Panc1 (cell line): ENCODE measurements at regions not wholly inside any gene's neighbourhood (a gene's known extent, or its start where the extent isn't known, plus 50 kb on each side); places are given as distances from the start of the nearest gene placed in this dataset.

Experiments used
- ATAC-seq: fragments of 200-7000 bp; cut with Tn5 transposase; 2 replicates; pipeline ENCODE4 v1.9.1; 2020; ENCODE audit warnings: mild to moderate bottlenecking, moderate library complexity
- BruUV-seq: library from RNA; stranded (reverse); fragments of 400-500 nt; replicated peaks from 2 replicates; lab custom pipeline; 2021; lab: Mats Ljungman, UMichigan
- CTCF ChIA-PET: fragments of 300-600 bp; sonication (Branson Sonifier 250); formaldehyde crosslinking; loops from one replicate; lab custom pipeline; 2022; ENCODE audit warnings: antibody characterized with exemption; lab: Charles Lee
- POLR2A ChIA-PET: fragments of 300-600 bp; sonication (Branson Sonifier 250); formaldehyde crosslinking; loops from one replicate; lab custom pipeline; 2022; ENCODE audit warnings: antibody characterized with exemption; lab: Charles Lee
- DNase-seq: peaks from one replicate; pipeline ENCODE4 v3.0.0-alpha.2; 2010; ENCODE audit warnings: low read depth, low spot score
- H3K27ac ChIP-seq: 2 replicates; pipeline ENCODE4 v1.5.1; 2011; ENCODE audit warnings: mild to moderate bottlenecking, low read length, inconsistent platforms
- H3K27me3 ChIP-seq: fragments of 200-500 bp; sonication (Bioruptor generic); 2 replicates; pipeline ENCODE4 v1.6.0; 2014; ENCODE audit warnings: low read length, inconsistent platforms; ENCODE audit not compliant: control insufficient read depth, insufficient read depth
- H3K36me3 ChIP-seq: fragments of 200-500 bp; sonication (Bioruptor generic); 2 replicates; pipeline ENCODE4 v1.5.1; 2014; ENCODE audit warnings: inconsistent platforms, mild to moderate bottlenecking, low read length, moderate library complexity; ENCODE audit not compliant: control insufficient read depth, insufficient read depth
- H3K4me1 ChIP-seq: 2 replicates; pipeline ENCODE4 v1.5.1; 2011; ENCODE audit warnings: inconsistent platforms, mild to moderate bottlenecking, low read length, moderate library complexity; ENCODE audit not compliant: control insufficient read depth, insufficient read depth
- H3K4me3 ChIP-seq, 2 experiments: 2 replicates each; pipeline ENCODE4 v1.5.1; 2011 to 2012; ENCODE audit warnings: low read depth in 2 of 2, low read length in 2 of 2, mild to moderate bottlenecking in 2 of 2, inconsistent platforms in 1 of 2, moderate library complexity in 1 of 2
- H3K9me3 ChIP-seq: fragments of 200-500 bp; sonication (Bioruptor generic); 2 replicates; pipeline ENCODE4 v1.5.1; 2014; ENCODE audit warnings: low read depth, mild to moderate bottlenecking, inconsistent platforms, low read length, moderate library complexity; ENCODE audit not compliant: control insufficient read depth, insufficient read depth
- POLR2AphosphoS5 ChIP-seq: IDR thresholded peaks from 2 replicates; pipeline ENCODE4 v1.6.1; 2012; ENCODE audit warnings: mild to moderate bottlenecking, low read depth, low read length, moderate library complexity
- SIN3A ChIP-seq: IDR thresholded peaks from 2 replicates; pipeline ENCODE4 v1.6.1; 2012; ENCODE audit warnings: low read depth, mild to moderate bottlenecking, low read length, moderate library complexity, borderline replicate concordance; ENCODE audit not compliant: insufficient read depth
- TCF7L2 ChIP-seq: IDR thresholded peaks from 2 replicates; pipeline ENCODE4 v1.6.1; 2011; ENCODE audit warnings: mild to moderate bottlenecking, low read depth, low read length, inconsistent platforms
- in situ Hi-C: cut with HindIII; loops from 2 replicates; pipeline ENCODE4 v1.10.0; 2016; ENCODE audit warnings: low sequenced_read_pairs, low pct_unique_long_range_greater_than_20kb
- intact Hi-C: fragments of 100-400 bp; cut with micrococcal nuclease; formaldehyde crosslinking; loops from one replicate; pipeline ENCODE4 v1.10.0; 2022; ENCODE audit not compliant: unreplicated experiment
- TF ChIP-seq, protein P1 (sequence below): fragments of 450-650 bp; IDR thresholded peaks from 2 replicates; pipeline ENCODE4 v1.5.1; 2017; ENCODE audit warnings: mild to moderate bottlenecking
- TF ChIP-seq, protein P2 (sequence below), 2 experiments: IDR thresholded peaks; 2 replicates each; pipeline ENCODE4 v1.6.1; 2011 to 2012; ENCODE audit warnings: low read depth in 2 of 2, control low read depth in 1 of 2, low read length in 1 of 2, mild to moderate bottlenecking in 1 of 2, moderate library complexity in 1 of 2; ENCODE audit not compliant: insufficient read depth in 1 of 2

DNA sequence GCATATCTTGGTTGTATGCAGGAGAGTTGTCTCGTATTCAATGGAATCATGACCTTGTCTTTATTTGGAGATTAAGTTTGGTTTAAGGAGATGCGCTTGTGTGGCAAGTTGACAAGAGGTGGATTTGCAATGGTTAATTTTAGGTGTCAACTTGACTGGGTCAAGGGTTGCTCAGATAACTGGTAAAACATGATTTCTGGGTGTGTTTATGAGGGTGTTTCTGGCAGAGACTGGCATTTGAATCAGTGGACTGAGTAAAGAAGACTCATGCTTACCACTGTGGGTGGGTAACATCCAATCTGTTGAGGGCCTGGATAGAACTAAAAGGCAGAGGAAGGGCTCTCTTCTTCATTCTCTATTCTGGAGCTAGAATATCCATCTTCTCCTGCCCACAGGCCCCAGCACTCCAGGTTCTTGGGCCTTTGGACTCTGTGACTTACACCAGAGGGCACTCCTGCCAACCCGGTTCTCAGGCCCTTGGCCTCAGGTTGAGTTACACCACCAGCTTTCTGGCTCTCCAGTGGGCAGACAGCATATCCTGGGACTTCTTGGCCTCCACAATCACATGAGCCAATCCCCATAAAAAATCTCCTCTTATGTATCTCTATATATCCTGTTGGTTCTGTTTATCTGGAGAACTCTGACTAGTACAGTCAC is 141.5 kb upstream of the ARID2 start:
- CTCF ChIA-PET, result no interaction called here
- Histone ChIP-seq H3K36me3 (no peaks in the 10 kb centered on the region), H3K27me3 (peaks cover 10% of the 10 kb centered on the region), H3K4me3 (no peak overlapping the region), H3K9me3 (no peaks in the 10 kb centered on the region), H3K4me1 (no peaks in the 10 kb centered on the region), H3K27ac (no peak overlapping the region)
- POLR2A ChIA-PET, result no interaction called here
- TF ChIP-seq, protein P1, sequence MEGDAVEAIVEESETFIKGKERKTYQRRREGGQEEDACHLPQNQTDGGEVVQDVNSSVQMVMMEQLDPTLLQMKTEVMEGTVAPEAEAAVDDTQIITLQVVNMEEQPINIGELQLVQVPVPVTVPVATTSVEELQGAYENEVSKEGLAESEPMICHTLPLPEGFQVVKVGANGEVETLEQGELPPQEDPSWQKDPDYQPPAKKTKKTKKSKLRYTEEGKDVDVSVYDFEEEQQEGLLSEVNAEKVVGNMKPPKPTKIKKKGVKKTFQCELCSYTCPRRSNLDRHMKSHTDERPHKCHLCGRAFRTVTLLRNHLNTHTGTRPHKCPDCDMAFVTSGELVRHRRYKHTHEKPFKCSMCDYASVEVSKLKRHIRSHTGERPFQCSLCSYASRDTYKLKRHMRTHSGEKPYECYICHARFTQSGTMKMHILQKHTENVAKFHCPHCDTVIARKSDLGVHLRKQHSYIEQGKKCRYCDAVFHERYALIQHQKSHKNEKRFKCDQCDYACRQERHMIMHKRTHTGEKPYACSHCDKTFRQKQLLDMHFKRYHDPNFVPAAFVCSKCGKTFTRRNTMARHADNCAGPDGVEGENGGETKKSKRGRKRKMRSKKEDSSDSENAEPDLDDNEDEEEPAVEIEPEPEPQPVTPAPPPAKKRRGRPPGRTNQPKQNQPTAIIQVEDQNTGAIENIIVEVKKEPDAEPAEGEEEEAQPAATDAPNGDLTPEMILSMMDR, result no peak
- TF ChIP-seq SIN3A, result no peak
- TF ChIP-seq, protein P2, sequence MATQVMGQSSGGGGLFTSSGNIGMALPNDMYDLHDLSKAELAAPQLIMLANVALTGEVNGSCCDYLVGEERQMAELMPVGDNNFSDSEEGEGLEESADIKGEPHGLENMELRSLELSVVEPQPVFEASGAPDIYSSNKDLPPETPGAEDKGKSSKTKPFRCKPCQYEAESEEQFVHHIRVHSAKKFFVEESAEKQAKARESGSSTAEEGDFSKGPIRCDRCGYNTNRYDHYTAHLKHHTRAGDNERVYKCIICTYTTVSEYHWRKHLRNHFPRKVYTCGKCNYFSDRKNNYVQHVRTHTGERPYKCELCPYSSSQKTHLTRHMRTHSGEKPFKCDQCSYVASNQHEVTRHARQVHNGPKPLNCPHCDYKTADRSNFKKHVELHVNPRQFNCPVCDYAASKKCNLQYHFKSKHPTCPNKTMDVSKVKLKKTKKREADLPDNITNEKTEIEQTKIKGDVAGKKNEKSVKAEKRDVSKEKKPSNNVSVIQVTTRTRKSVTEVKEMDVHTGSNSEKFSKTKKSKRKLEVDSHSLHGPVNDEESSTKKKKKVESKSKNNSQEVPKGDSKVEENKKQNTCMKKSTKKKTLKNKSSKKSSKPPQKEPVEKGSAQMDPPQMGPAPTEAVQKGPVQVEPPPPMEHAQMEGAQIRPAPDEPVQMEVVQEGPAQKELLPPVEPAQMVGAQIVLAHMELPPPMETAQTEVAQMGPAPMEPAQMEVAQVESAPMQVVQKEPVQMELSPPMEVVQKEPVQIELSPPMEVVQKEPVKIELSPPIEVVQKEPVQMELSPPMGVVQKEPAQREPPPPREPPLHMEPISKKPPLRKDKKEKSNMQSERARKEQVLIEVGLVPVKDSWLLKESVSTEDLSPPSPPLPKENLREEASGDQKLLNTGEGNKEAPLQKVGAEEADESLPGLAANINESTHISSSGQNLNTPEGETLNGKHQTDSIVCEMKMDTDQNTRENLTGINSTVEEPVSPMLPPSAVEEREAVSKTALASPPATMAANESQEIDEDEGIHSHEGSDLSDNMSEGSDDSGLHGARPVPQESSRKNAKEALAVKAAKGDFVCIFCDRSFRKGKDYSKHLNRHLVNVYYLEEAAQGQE (IDR thresholded peaks at IDR 0.05; ENCODE audit: insufficient read depth in 1 of 2, low read depth in 2 of 2, low read length in 1 of 2), result no peak
- ATAC-seq, result no peak
- DNase-seq, result no peak
- in situ Hi-C loops (no loop called here), intact Hi-C loops (no loop called here)
- BruUV-seq, result no TSS peak

DNA sequence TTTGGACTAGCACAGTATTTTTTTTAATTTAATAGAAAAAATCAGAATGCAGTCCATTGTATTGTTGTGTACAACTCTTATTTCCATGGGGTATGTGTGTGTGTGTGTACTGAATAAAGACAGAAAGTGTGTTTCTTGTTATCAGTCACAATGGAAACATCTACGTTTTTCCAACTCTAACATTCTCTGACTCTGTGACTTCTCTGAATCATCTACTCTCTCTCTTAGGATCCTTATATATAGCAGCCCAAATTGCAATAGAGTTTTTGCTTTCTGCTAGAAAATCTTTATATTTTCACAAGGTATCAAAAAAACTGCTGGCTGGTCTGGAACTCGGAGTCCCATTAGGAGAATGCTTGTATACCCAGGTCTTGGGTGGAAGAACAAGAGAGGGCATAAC is 138.9 kb upstream of the ARID2 start:
- DNase-seq, result no peak
- in situ Hi-C loops (no loop called here), intact Hi-C loops (no loop called here)
- ChIA-PET POLR2A (no interaction called here), CTCF (no interaction called here)
- TF ChIP-seq TCF7L2 (no peak), SIN3A (no peak), POLR2AphosphoS5 (no peak)
- TF ChIP-seq, protein P1, result no peak
- TF ChIP-seq, protein P2 (IDR thresholded peaks at IDR 0.05; ENCODE audit: insufficient read depth in 1 of 2, low read depth in 2 of 2, low read length in 1 of 2), result no peak
- Histone ChIP-seq H3K4me3 (no peak overlapping the region), H3K4me1 (no peaks in the 10 kb centered on the region), H3K9me3 (no peaks in the 10 kb centered on the region), H3K27me3 (peaks cover 10% of the 10 kb centered on the region; the same call in 1 of the 2 replicates), H3K36me3 (no peaks in the 10 kb centered on the region), H3K27ac (no peak overlapping the region)
- BruUV-seq, result no TSS peak
- ATAC-seq, result no peak
